ENCODE measurements at regions not wholly inside any gene's neighbourhood (a gene's known extent, or its start where the extent isn't known, plus 50 kb on each side); places are given as distances from the start of the nearest gene placed in this dataset.

DNA sequence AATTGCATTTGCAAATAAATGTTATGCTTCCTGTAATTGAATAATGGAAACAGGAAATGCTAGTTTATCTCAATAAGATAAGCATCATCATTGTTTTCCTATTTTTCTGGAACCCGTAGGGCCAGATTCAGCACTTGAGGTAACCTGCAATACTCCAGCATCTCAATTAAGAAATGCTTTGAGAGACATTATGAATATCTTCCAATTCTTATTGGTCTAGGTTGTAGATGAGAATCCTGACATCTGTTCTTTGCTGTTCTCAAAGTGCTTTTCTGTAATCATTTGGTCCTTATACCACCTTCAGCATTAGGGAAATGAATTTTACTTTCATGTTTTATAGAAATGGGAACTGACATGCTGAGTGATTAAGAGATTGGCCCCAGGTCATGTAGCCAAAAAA is 428.3 kb downstream of the CBLN4 start:
- H3K9me3 ChIP-seq = no peaks in the 10 kb centered on the region
- ATAC-seq = no peak
- DNase-seq = no peak
- 51 to 72% (median 57%) methylated on average over 1 of the region's 1 CpG for WGBS, 4 donors
- no peak overlapping the region for H3K4me3 ChIP-seq
- no peak overlapping the region for H3K27ac ChIP-seq
- no peak for TF ChIP-seq POLR2A (IDR thresholded peaks at IDR 0.05)
- TF ChIP-seq CTCF (IDR thresholded peaks at IDR 0.05) = no peak
- H3K4me1 ChIP-seq = no peaks in the 10 kb centered on the region
- no peaks in the 10 kb centered on the region for H3K36me3 ChIP-seq
- H3K27me3 ChIP-seq = no peaks in the 10 kb centered on the region
- intact Hi-C loops (cut with DNase I) = no loop called here

GRCh38 chr20:55569084-55569483 is 436.2 kb downstream of the CBLN4 start:
- Histone ChIP-seq H3K27me3 (no peaks in the 10 kb centered on the region), H3K4me3 (no peak overlapping the region), H3K27ac (no peak overlapping the region), H3K4me1 (no peaks in the 10 kb centered on the region), H3K36me3 (no peaks in the 10 kb centered on the region), H3K9me3 (peaks cover 0 to 4% (median 0%) of the 10 kb centered on the region in 12 donors)
- 69 to 79% (median 77%) methylated on average over 3 of the region's 3 CpGs for WGBS, 4 donors
- DNase-seq (no peak), ATAC-seq (no peak)
- intact Hi-C loops (cut with DNase I) = no loop called here
- TF ChIP-seq POLR2A (IDR thresholded peaks at IDR 0.05) = no peak
- no peak for TF ChIP-seq CTCF (IDR thresholded peaks at IDR 0.05)

DNA sequence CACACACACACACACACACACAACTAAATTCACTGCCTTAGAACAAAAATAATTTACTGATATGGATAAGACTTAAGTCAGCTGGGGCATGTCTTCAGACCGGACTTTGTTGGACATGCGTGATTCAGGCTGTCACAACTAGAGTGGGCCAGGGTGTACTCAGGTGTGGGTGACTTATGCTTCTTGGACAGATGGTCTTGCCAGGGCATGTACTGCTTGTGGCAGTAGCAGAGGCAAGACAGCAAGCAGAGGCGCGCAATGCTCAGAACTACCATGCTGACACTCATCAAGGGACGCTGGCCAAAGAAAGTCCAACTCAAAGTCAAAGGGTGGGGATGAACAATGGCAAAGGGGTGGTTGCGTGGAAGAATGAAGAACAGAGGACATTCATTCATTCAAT is 437.5 kb downstream of the CBLN4 start:
- H3K27me3 ChIP-seq = no peaks in the 10 kb centered on the region
- H3K27ac ChIP-seq = no peak overlapping the region
- TF ChIP-seq POLR2A (IDR thresholded peaks at IDR 0.05) = no peak
- TF ChIP-seq CTCF (IDR thresholded peaks at IDR 0.05) = no peak
- H3K4me1 ChIP-seq = no peaks in the 10 kb centered on the region
- no peaks in the 10 kb centered on the region for H3K36me3 ChIP-seq
- 77 to 89% (median 85%) methylated on average over 6 of the region's 6 CpGs for WGBS, 4 donors
- intact Hi-C loops (cut with DNase I) = no loop called here
- DNase-seq (no peak), ATAC-seq (no peak)
- H3K9me3 ChIP-seq = peaks cover 0 to 4% (median 0%) of the 10 kb centered on the region in 12 donors
- no peak overlapping the region for H3K4me3 ChIP-seq

GRCh38 chr20:55565096-55565773 is 440.1 kb downstream of the CBLN4 start:
- Histone ChIP-seq H3K27ac (no peak overlapping the region), H3K4me3 (no peak overlapping the region), H3K4me1 (no peaks in the 10 kb centered on the region), H3K27me3 (no peaks in the 10 kb centered on the region), H3K36me3 (no peaks in the 10 kb centered on the region), H3K9me3 (peaks cover 0 to 10% (median 0%) of the 10 kb centered on the region in 12 donors)
- ATAC-seq = no peak
- 46 to 67% (median 62%) methylated on average over 5 of the region's 5 CpGs for WGBS, 4 donors
- TF ChIP-seq CTCF (IDR thresholded peaks at IDR 0.05) (no peak), POLR2A (IDR thresholded peaks at IDR 0.05) (no peak)
- no peak for DNase-seq
- intact Hi-C loops (cut with DNase I) = no loop called here
